CD4-positive, alpha-beta T cell (primary cell): ENCODE measurements at regions not wholly inside any gene's neighbourhood (a gene's known extent, or its start where the extent isn't known, plus 50 kb on each side); places are given as distances from the start of the nearest gene placed in this dataset.

Source experiments
- ATAC-seq: fragments of 200-7000 bp; cut with Tn5 transposase; one replicate; pipeline ENCODE4 v1.10.0; 2022; ENCODE audit warnings: mild to moderate bottlenecking; ENCODE audit not compliant: poor library complexity
- CTCF ChIA-PET: fragments of 350-600 bp; sonication (Branson Sonifier 250); formaldehyde crosslinking; loops from one replicate; lab custom pipeline; 2021; ENCODE audit warnings: antibody characterized with exemption, inconsistent platforms; lab: Charles Lee
- POLR2A ChIA-PET: fragments of 350-600 bp; sonication (Branson Sonifier 250); formaldehyde crosslinking; loops from one replicate; lab custom pipeline; 2021; ENCODE audit warnings: antibody characterized with exemption, inconsistent platforms; lab: Charles Lee
- DNase-seq, 14 experiments: peaks; one replicate each; pipeline ENCODE4 v3.0.0-alpha.2; 2013 to 2020; ENCODE audit warnings: mixed read lengths in 2 of 14
- H3K27ac ChIP-seq, 2 donors: one replicate each; pipeline versions ENCODE4 v1.5.1 to v1.7.0; 2013; ENCODE audit warnings: low read length in 2 of 2, low read depth in 1 of 2, mild to moderate bottlenecking in 1 of 2
- H3K27me3 ChIP-seq, 2 experiments: 1 replicate in 1 of 2; 2 replicates in 1 of 2; pipeline versions ENCODE4 v1.6.1 to v1.7.0; 2013; ENCODE audit warnings: low read length in 2 of 2, control low read depth in 1 of 2, mild to moderate bottlenecking in 1 of 2, moderate library complexity in 1 of 2; ENCODE audit not compliant: insufficient read depth in 2 of 2, control insufficient read depth in 1 of 2
- H3K36me3 ChIP-seq: one replicate; pipeline ENCODE4 v1.6.1; 2013; ENCODE audit warnings: low read length, control low read depth; ENCODE audit not compliant: insufficient read depth
- H3K4me1 ChIP-seq: one replicate; pipeline ENCODE4 v1.6.1; 2013; ENCODE audit warnings: low read length, control low read depth; ENCODE audit not compliant: insufficient read depth
- H3K4me3 ChIP-seq: one replicate; pipeline ENCODE4 v1.5.1; 2013; ENCODE audit warnings: mild to moderate bottlenecking, low read length, moderate library complexity
- H3K9me3 ChIP-seq, 2 experiments: 1 replicate in 1 of 2; 2 replicates in 1 of 2; pipeline versions ENCODE4 v1.6.1 to v1.7.0; 2013; ENCODE audit warnings: low read length in 2 of 2, mild to moderate bottlenecking in 2 of 2, control low read depth in 1 of 2, moderate library complexity in 1 of 2; ENCODE audit not compliant: control insufficient read depth in 1 of 2, insufficient read depth in 1 of 2
- H3K27ac Mint-ChIP-seq: one replicate; pipeline ENCODE4 v1.8.0; 2020; ENCODE audit warnings: mixed read lengths
- H3K27me3 Mint-ChIP-seq: one replicate; pipeline ENCODE4 v1.8.0; 2021; ENCODE audit warnings: mixed read lengths
- H3K36me3 Mint-ChIP-seq: one replicate; pipeline ENCODE4 v1.8.0; 2021; ENCODE audit warnings: low read depth, mixed read lengths
- H3K4me1 Mint-ChIP-seq: one replicate; pipeline ENCODE4 v1.8.0; 2021; ENCODE audit warnings: low read depth, mixed read lengths
- H3K4me3 Mint-ChIP-seq: one replicate; pipeline ENCODE4 v1.8.0; 2020; ENCODE audit warnings: mild to moderate bottlenecking, mixed read lengths
- H3K9me3 Mint-ChIP-seq: one replicate; pipeline ENCODE4 v1.8.0; 2020; ENCODE audit warnings: mixed read lengths
- intact Hi-C, 2 experiments: fragments of 100-400 bp; cut with DNase I in 1 of 2; cut with micrococcal nuclease in 1 of 2; formaldehyde crosslinking; loops; one replicate each; pipeline versions ENCODE4 v1.15.1 to v1.9.0; 2023 to 2025; cut with DNase I, micrococcal nuclease
- TF ChIP-seq, protein P1 (sequence below): fragments of 200-600 bp; IDR thresholded peaks from one replicate; pipeline ENCODE4 v1.8.0; 2022; ENCODE audit warnings: antibody characterized with exemption, mild to moderate bottlenecking

DNA sequence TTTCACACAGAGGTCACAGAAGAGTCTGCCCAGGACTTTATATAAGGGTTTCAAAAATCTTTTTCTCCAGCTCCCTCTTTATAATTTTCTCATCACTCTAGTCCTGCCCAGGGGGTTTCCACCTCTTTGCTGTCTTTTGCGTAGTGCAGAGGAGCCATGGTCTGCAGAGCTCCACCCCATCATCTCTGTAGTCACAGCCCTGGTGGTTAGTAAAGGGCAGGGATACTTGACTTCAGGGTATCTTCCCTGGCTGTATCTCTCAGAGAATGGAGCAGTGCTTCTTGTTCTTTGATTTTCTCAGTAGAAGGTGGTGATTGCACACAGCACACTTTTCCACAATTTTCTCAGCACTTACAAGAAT lies 900.6 kb upstream of the COX7C start:
- CTCF ChIA-PET: no interaction called here
- Mint-ChIP-seq H3K4me1 (no peaks in the 10 kb centered on the region), H3K27ac (no peak overlapping the region)

DNA sequence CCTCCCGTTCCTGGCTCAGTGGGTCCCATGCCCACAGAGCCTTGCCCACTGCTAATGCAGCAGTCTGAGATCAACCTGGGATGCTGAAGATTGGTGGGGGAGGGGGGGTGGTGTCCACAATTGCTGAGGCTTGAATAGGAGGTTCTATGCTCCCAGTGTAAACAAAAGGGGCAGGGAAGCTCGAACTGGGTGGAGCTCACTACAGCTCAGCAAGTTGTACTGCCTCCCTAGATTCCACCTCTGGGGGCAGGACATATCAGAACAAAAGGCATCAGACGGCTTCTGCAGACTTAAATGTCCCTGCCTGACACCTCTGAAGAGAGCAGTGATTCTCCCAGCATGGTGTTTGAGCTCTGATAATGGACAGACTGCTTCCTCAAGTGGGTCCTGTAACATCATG lies 885.6 kb upstream of the COX7C start:
- TF ChIP-seq, protein P1, sequence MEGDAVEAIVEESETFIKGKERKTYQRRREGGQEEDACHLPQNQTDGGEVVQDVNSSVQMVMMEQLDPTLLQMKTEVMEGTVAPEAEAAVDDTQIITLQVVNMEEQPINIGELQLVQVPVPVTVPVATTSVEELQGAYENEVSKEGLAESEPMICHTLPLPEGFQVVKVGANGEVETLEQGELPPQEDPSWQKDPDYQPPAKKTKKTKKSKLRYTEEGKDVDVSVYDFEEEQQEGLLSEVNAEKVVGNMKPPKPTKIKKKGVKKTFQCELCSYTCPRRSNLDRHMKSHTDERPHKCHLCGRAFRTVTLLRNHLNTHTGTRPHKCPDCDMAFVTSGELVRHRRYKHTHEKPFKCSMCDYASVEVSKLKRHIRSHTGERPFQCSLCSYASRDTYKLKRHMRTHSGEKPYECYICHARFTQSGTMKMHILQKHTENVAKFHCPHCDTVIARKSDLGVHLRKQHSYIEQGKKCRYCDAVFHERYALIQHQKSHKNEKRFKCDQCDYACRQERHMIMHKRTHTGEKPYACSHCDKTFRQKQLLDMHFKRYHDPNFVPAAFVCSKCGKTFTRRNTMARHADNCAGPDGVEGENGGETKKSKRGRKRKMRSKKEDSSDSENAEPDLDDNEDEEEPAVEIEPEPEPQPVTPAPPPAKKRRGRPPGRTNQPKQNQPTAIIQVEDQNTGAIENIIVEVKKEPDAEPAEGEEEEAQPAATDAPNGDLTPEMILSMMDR: no peak
- Mint-ChIP-seq H3K4me3 (no peak overlapping the region), H3K4me1 (no peaks in the 10 kb centered on the region), H3K36me3 (no peaks in the 10 kb centered on the region), H3K9me3 (peaks cover 8% of the 10 kb centered on the region), H3K27me3 (no peaks in the 10 kb centered on the region), H3K27ac (no peak overlapping the region)
- DNase-seq (no peak), ATAC-seq (no peak)
- H3K9me3 ChIP-seq: no peaks in the 10 kb centered on the region
- H3K4me3 ChIP-seq: no peak overlapping the region
- POLR2A ChIA-PET: no interaction called here
- no peaks in the 10 kb centered on the region for H3K27me3 ChIP-seq
- no peak overlapping the region for H3K27ac ChIP-seq
- no peaks in the 10 kb centered on the region for H3K36me3 ChIP-seq
- H3K4me1 ChIP-seq: no peaks in the 10 kb centered on the region
- CTCF ChIA-PET: no interaction called here
- intact Hi-C loops: no loop called here

More for the DNA sequence above, 900.6 kb upstream of the COX7C start:
- ATAC-seq (no peak), DNase-seq (no peak)
- Histone ChIP-seq H3K9me3 (peaks cover 0 to 13% of the 10 kb centered on the region in 2 experiments), H3K4me3 (no peak overlapping the region), H3K4me1 (no peaks in the 10 kb centered on the region), H3K36me3 (no peaks in the 10 kb centered on the region), H3K27ac (no peak overlapping the region), H3K27me3 (no peaks in the 10 kb centered on the region)
- TF ChIP-seq, protein P1: no peak
- Mint-ChIP-seq H3K4me3 (no peak overlapping the region), H3K9me3 (no peaks in the 10 kb centered on the region), H3K36me3 (no peaks in the 10 kb centered on the region), H3K27me3 (no peaks in the 10 kb centered on the region)
- POLR2A ChIA-PET: no interaction called here
- intact Hi-C loops: no loop called here

DNA sequence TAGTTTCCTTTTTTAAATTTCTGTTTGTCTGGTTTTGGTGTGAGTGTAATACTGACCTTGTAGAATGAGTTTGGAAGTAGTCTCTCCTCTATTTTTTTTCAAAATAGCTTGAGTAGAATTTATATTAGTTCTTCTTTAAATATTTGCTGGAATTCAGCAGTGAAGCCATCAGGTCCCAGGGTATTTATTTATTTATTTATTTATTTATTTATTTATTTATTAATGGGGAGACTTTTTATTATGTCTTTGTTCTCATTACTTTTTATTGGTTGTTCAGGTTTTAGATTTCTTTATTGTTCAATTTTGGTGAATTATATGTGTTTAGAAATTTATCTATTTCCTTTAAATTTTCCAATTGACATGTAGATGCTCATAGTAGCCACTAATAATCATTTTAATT lies 875.8 kb upstream of the COX7C start:
- Histone ChIP-seq H3K27ac (no peak overlapping the region), H3K4me1 (no peaks in the 10 kb centered on the region), H3K9me3 (peaks cover 4% of the 10 kb centered on the region in 2 experiments), H3K27me3 (no peaks in the 10 kb centered on the region), H3K4me3 (no peak overlapping the region), H3K36me3 (no peaks in the 10 kb centered on the region)
- Mint-ChIP-seq H3K4me1 (no peaks in the 10 kb centered on the region), H3K4me3 (no peak overlapping the region), H3K27me3 (no peaks in the 10 kb centered on the region), H3K27ac (no peak overlapping the region), H3K9me3 (peaks cover 11% of the 10 kb centered on the region), H3K36me3 (no peaks in the 10 kb centered on the region)
- ChIA-PET CTCF (no interaction called here), POLR2A (no interaction called here)
- DNase-seq: no peak
- no peak for ATAC-seq
- intact Hi-C loops: no loop called here
- TF ChIP-seq, protein P1: no peak
